ENCODE measurements at regions not wholly inside any gene's neighbourhood (a gene's known extent, or its start where the extent isn't known, plus 50 kb on each side); places are given as distances from the start of the nearest gene placed in this dataset.

GRCh38 chr3:150104564-150104963 lies 133.9 kb upstream of the PFN2 start:
- Histone ChIP-seq H3K23ac (ENCODE audit: insufficient read length, low read depth, low read length) (no peak overlapping the region), H3K9me3 (ENCODE audit: control insufficient read depth, low read depth, low read length) (no peaks in the 10 kb centered on the region), H2BK12ac (ENCODE audit: insufficient read length, low read depth, low read length) (no peak overlapping the region), H2BK20ac (ENCODE audit: low read depth, low read length, poor library complexity, severe bottlenecking) (no peak overlapping the region), H4K91ac (ENCODE audit: insufficient read length, low read depth, low read length) (no peak overlapping the region), H3K27ac (ENCODE audit: insufficient read length, low read depth, low read length) (no peak overlapping the region), H2AK5ac (ENCODE audit: insufficient read length, low read length) (no peak overlapping the region), H3K14ac (ENCODE audit: insufficient read depth, low read length) (no peak overlapping the region), H2BK5ac (ENCODE audit: insufficient read length, low read length) (no peak overlapping the region), H3K18ac (ENCODE audit: insufficient read length, low read depth, low read length) (no peak overlapping the region), H2BK120ac (ENCODE audit: low read depth, low read length, poor library complexity, severe bottlenecking) (no peak overlapping the region), H3K79me2 (ENCODE audit: insufficient read depth, low read length) (no peaks in the 10 kb centered on the region), H3K23me2 (ENCODE audit: insufficient read length, low read depth, low read length, poor library complexity, severe bottlenecking) (no peaks in the 10 kb centered on the region), H4K8ac (replicated peaks; ENCODE audit: insufficient read length, low read depth, low read length) (no peak overlapping the region), H4K20me1 (ENCODE audit: control insufficient read depth, insufficient read depth, insufficient read length) (no peaks in the 10 kb centered on the region), H2BK15ac (ENCODE audit: low read depth, low read length) (no peak overlapping the region), H3K4ac (ENCODE audit: low read depth, low read length) (no peak overlapping the region), H3K4me2 (ENCODE audit: insufficient read depth, insufficient read length, low read length) (no peak overlapping the region), H3K79me1 (ENCODE audit: insufficient read depth, low read depth, low read length, poor library complexity, severe bottlenecking) (no peaks in the 10 kb centered on the region), H3K4me1 (ENCODE audit: insufficient read depth, low read length) (peaks cover 3% of the 10 kb centered on the region; the same call in 1 of the 2 replicates), H3T11ph (ENCODE audit: low read length) (no peak overlapping the region), H3K9ac (ENCODE audit: extremely low read depth, insufficient read length, low read length) (no peak overlapping the region), H3K27me3 (ENCODE audit: insufficient read depth, low read length) (no peaks in the 10 kb centered on the region), H4K5ac (ENCODE audit: insufficient read length, low read depth, low read length) (no peak overlapping the region), H3K56ac (ENCODE audit: insufficient read length, low read depth, low read length) (no peak overlapping the region), H2AFZ (ENCODE audit: low read length) (no peak overlapping the region)
- no peak overlapping the region for H3K27ac Mint-ChIP-seq
- no peaks in the 10 kb centered on the region for H3K27me3 Mint-ChIP-seq (ENCODE audit: low read depth)
- no CpG with 5 or more reads among the region's 3 CpGs for WGBS (ENCODE audit: extremely low coverage, insufficient read length, low lambda C conversion rate)
- peaks cover 12 to 13% of the 10 kb centered on the region in 2 experiments for H3K9me3 Mint-ChIP-seq
- H3K36me3 Mint-ChIP-seq (ENCODE audit: insufficient read depth in 1 of 3, low read depth in 3 of 3) = peaks cover 7 to 10% (median 9%) of the 10 kb centered on the region in 3 experiments; a peak in 5 of 7 replicates
- H3K4me3 Mint-ChIP-seq = no peak overlapping the region
- no peak for TF ChIP-seq CTCF (conservative IDR thresholded peaks at IDR 0.05)
- DNase-seq = no peak
- H3K4me1 Mint-ChIP-seq = peaks cover 24 to 31% of the 10 kb centered on the region in 2 experiments
